ENCODE measurements at regions not wholly inside any gene's neighbourhood (a gene's known extent, or its start where the extent isn't known, plus 50 kb on each side); places are given as distances from the start of the nearest gene placed in this dataset.

GRCh38 chr20:7375905-7376304, 564.4 kb downstream of the HAO1 start:
- TF ChIP-seq ARNTL (CRISPR knock-in tag; IDR thresholded peaks at IDR 0.05; ENCODE audit: borderline replicate concordance, low read depth) (no peak), RARB (CRISPR knock-in tag; IDR thresholded peaks at IDR 0.05) (no peak), ZFP30 (CRISPR knock-in tag; IDR thresholded peaks at IDR 0.05) (no peak), PATZ1 (CRISPR knock-in tag; IDR thresholded peaks at IDR 0.05; ENCODE audit: borderline replicate concordance) (no peak), BACH2 (CRISPR knock-in tag; IDR thresholded peaks at IDR 0.05; ENCODE audit: borderline replicate concordance) (no peak), CSRNP3 (CRISPR knock-in tag; IDR thresholded peaks at IDR 0.05) (no peak)

All from SK-N-SH treated with all-trans-retinoic acid at 6 μM for 48 hours (cell line).